ENCODE measurements at regions not wholly inside any gene's neighbourhood (a gene's known extent, or its start where the extent isn't known, plus 50 kb on each side); places are given as distances from the start of the nearest gene placed in this dataset.

DNA sequence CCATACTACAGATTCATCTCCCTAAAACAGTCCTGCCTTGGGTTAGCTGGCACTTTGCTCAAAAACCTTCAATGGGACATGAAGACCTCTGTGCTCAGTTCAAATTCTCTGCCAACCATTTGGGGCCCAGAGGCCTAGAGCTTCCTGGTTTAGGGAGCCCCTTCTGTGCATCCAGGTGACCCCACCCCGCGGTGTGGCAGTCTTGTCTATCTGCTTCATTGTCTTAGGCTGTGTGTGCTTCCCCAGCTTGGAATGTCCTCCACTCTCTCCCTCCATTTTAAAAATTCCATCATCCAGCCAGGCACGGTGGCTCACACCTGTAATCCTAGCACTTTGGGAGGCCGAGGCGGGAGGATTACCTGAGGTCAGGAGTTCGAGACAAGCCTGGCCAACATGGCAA, 99.0 kb upstream of the NEO1 start:
- H2AFZ ChIP-seq (ENCODE audit: insufficient read depth, low read depth, low read length, poor library complexity, severe bottlenecking) = no peak overlapping the region
- H3K27ac Mint-ChIP-seq = no peak overlapping the region
- intact Hi-C loops (cut with micrococcal nuclease) = no loop called here
- H3K36me3 Mint-ChIP-seq = no peaks in the 10 kb centered on the region
- no peaks in the 10 kb centered on the region for H3K79me2 ChIP-seq (ENCODE audit: insufficient read depth, low read length)
- 100% methylated on average over 5 of the region's 6 CpGs for WGBS (ENCODE audit: insufficient coverage)
- H3K36me3 ChIP-seq (replicated peaks in 1 of 2; ENCODE audit: control insufficient read depth in 1 of 2, insufficient read depth in 2 of 2, low read length in 2 of 2) = no peaks in the 10 kb centered on the region
- H3K27me3 Mint-ChIP-seq (ENCODE audit: low read depth in 3 of 3) = peaks cover 7 to 10% (median 10%) of the 10 kb centered on the region in 3 donors
- TF ChIP-seq, protein P1, sequence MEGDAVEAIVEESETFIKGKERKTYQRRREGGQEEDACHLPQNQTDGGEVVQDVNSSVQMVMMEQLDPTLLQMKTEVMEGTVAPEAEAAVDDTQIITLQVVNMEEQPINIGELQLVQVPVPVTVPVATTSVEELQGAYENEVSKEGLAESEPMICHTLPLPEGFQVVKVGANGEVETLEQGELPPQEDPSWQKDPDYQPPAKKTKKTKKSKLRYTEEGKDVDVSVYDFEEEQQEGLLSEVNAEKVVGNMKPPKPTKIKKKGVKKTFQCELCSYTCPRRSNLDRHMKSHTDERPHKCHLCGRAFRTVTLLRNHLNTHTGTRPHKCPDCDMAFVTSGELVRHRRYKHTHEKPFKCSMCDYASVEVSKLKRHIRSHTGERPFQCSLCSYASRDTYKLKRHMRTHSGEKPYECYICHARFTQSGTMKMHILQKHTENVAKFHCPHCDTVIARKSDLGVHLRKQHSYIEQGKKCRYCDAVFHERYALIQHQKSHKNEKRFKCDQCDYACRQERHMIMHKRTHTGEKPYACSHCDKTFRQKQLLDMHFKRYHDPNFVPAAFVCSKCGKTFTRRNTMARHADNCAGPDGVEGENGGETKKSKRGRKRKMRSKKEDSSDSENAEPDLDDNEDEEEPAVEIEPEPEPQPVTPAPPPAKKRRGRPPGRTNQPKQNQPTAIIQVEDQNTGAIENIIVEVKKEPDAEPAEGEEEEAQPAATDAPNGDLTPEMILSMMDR (IDR thresholded peaks at IDR 0.05) = no peak
- H3K9ac ChIP-seq (ENCODE audit: insufficient read depth, low read length, poor library complexity, severe bottlenecking) = no peak overlapping the region
- H3K27ac ChIP-seq (ENCODE audit: low read depth in 1 of 2, low read length in 2 of 2) = no peak overlapping the region
- H3K4me3 Mint-ChIP-seq = no peak overlapping the region
- H3K4me1 ChIP-seq (ENCODE audit: control insufficient read depth in 1 of 2, insufficient read depth in 2 of 2, low read length in 2 of 2) = no peaks in the 10 kb centered on the region
- peaks cover 0 to under 1% of the 10 kb centered on the region in 2 donors for H3K9me3 ChIP-seq (replicated peaks in 1 of 2; ENCODE audit: control insufficient read depth in 1 of 2, insufficient read depth in 1 of 2, low read length in 2 of 2)
- no peaks in the 10 kb centered on the region for H4K20me1 ChIP-seq (ENCODE audit: insufficient read depth, low read length)
- H3K9me3 Mint-ChIP-seq = peaks cover 0 to 8% (median 3%) of the 10 kb centered on the region in 7 donors
- H3K4me1 Mint-ChIP-seq = no peaks in the 10 kb centered on the region
- H3K4me2 ChIP-seq (replicated peaks; ENCODE audit: extremely low read depth, low read length, poor library complexity, severe bottlenecking) = no peak overlapping the region
- no peak for DNase-seq
- no peaks in the 10 kb centered on the region for H3K27me3 ChIP-seq (ENCODE audit: control insufficient read depth in 2 of 2, insufficient read depth in 2 of 2, low read length in 2 of 2)
- H3K4me3 ChIP-seq (replicated peaks in 1 of 3; ENCODE audit: low read depth in 2 of 3, low read length in 3 of 3) = no peak overlapping the region

DNA sequence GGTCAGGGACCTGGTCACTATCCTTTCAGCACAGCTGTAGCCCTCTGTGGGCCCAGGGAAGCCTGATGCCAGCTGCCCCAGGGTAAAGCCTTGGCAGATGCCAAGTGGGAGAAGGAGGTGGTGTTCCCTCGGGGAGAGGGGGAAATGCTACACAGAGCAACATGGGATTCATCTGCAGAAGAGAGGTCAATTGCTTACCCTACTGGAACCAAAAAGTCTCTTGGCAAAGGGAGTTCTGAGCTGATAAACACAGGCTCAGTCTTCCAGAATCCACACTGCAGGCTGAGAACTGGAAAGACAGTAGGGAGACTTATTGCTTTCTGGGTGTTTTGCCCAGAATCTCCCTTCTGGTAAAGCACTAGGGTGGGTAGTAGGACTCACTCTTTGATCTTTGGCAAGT, 100.1 kb upstream of the NEO1 start:
- Mint-ChIP-seq H3K27me3 (ENCODE audit: low read depth in 3 of 3) (peaks cover 5 to 13% (median 10%) of the 10 kb centered on the region in 3 donors), H3K9me3 (peaks cover 0 to 17% (median 13%) of the 10 kb centered on the region in 7 donors), H3K4me1 (no peaks in the 10 kb centered on the region), H3K27ac (no peak overlapping the region), H3K36me3 (no peaks in the 10 kb centered on the region), H3K4me3 (no peak overlapping the region)
- intact Hi-C loops (cut with micrococcal nuclease) = no loop called here
- no peaks in the 10 kb centered on the region for H4K20me1 ChIP-seq (ENCODE audit: insufficient read depth, low read length)
- TF ChIP-seq, protein P1 (IDR thresholded peaks at IDR 0.05) = no peak
- H3K4me1 ChIP-seq (ENCODE audit: control insufficient read depth in 1 of 2, insufficient read depth in 2 of 2, low read length in 2 of 2) = no peaks in the 10 kb centered on the region
- H3K79me2 ChIP-seq (ENCODE audit: insufficient read depth, low read length) = no peaks in the 10 kb centered on the region
- H2AFZ ChIP-seq (ENCODE audit: insufficient read depth, low read depth, low read length, poor library complexity, severe bottlenecking) = no peak overlapping the region
- no peaks in the 10 kb centered on the region for H3K36me3 ChIP-seq (replicated peaks in 1 of 2; ENCODE audit: control insufficient read depth in 1 of 2, insufficient read depth in 2 of 2, low read length in 2 of 2)
- no peak overlapping the region for H3K4me3 ChIP-seq (replicated peaks in 1 of 3; ENCODE audit: low read depth in 2 of 3, low read length in 3 of 3)
- H3K9ac ChIP-seq (ENCODE audit: insufficient read depth, low read length, poor library complexity, severe bottlenecking) = no peak overlapping the region
- peaks cover 6 to 12% of the 10 kb centered on the region in 2 donors for H3K9me3 ChIP-seq (replicated peaks in 1 of 2; ENCODE audit: control insufficient read depth in 1 of 2, insufficient read depth in 1 of 2, low read length in 2 of 2)
- WGBS (ENCODE audit: insufficient coverage) = no CpG with 5 or more reads among the region's 1 CpG
- DNase-seq = no peak
- no peak overlapping the region for H3K4me2 ChIP-seq (replicated peaks; ENCODE audit: extremely low read depth, low read length, poor library complexity, severe bottlenecking)
- no peak overlapping the region for H3K27ac ChIP-seq (ENCODE audit: low read depth in 1 of 2, low read length in 2 of 2)
- no peaks in the 10 kb centered on the region for H3K27me3 ChIP-seq (ENCODE audit: control insufficient read depth in 2 of 2, insufficient read depth in 2 of 2, low read length in 2 of 2)
